Esophagus muscularis mucosa (tissue), 4 donors: ENCODE measurements at regions not wholly inside any gene's neighbourhood (a gene's known extent, or its start where the extent isn't known, plus 50 kb on each side); places are given as distances from the start of the nearest gene placed in this dataset.

Experiments used
- DNase-seq: peaks from one replicate; pipeline ENCODE4 v3.0.0-alpha.2; 2017; ENCODE audit errors: extremely low spot score
- H3K27ac ChIP-seq, 4 donors: fragments of 200-600 bp; sonication (generic); replicated peaks in 1 of 4; 1 replicate in 3 of 4; 2 replicates in 1 of 4; pipeline ENCODE4 v1.5.1; 2016 to 2019; ENCODE audit warnings: mild to moderate bottlenecking in 1 of 4
- H3K27me3 ChIP-seq, 4 donors: fragments of 200-600 bp; sonication (generic); one replicate each; pipeline versions ENCODE4 v1.5.1 to v1.6.0; 2016 to 2019
- H3K36me3 ChIP-seq, 4 donors: fragments of 200-600 bp; sonication (generic); one replicate each; pipeline ENCODE4 v1.5.1; 2016 to 2019
- H3K4me1 ChIP-seq, 4 donors: fragments of 200-600 bp; sonication (generic); one replicate each; pipeline ENCODE4 v1.5.1; 2016 to 2019
- H3K4me3 ChIP-seq, 4 donors: fragments of 200-600 bp; sonication (generic); 1 replicate in 2 of 4; 2 replicates in 2 of 4; pipeline ENCODE4 v1.5.1; 2016 to 2019; ENCODE audit warnings: mild to moderate bottlenecking in 4 of 4, moderate library complexity in 1 of 4
- H3K9me3 ChIP-seq, 4 donors: fragments of 200-600 bp; sonication (generic); 1 replicate in 3 of 4; 2 replicates in 1 of 4; pipeline ENCODE4 v1.5.1; 2016 to 2019
- EP300 ChIP-seq: sonication (generic); formaldehyde crosslinking; IDR thresholded peaks from one replicate; pipeline ENCODE4 v1.6.1; 2017; ENCODE audit warnings: antibody characterized with exemption
- POLR2A ChIP-seq: fragments of 450-650 bp; IDR thresholded peaks from one replicate; pipeline ENCODE4 v1.6.1; 2017; ENCODE audit warnings: antibody characterized with exemption, moderate library complexity, mild to moderate bottlenecking, low read depth
- POLR2AphosphoS5 ChIP-seq, 2 donors: sonication (generic); formaldehyde crosslinking; IDR thresholded peaks; one replicate each; pipeline ENCODE4 v1.6.1; 2017; ENCODE audit warnings: antibody characterized with exemption in 2 of 2
- WGBS: methylation state at CpG from one replicate; pipeline ENCODE4 v1.1.5; 2018; 5-methylcytosine and 5-hydroxymethylcytosine counted together
- intact Hi-C: fragments of 100-400 bp; cut with DNase I; formaldehyde crosslinking; loops from one replicate; pipeline ENCODE4 v1.15.1; 2023
- TF ChIP-seq, protein P1 (sequence below), 3 experiments: fragments of 200-600 bp in 2 of 3; fragments of 450-650 bp in 1 of 3; sonication (generic) in 2 of 3; IDR thresholded peaks; one replicate each; pipeline ENCODE4 v1.5.1; 2017 to 2019; ENCODE audit warnings: antibody characterized with exemption in 3 of 3, mild to moderate bottlenecking in 2 of 3, moderate library complexity in 1 of 3

DNA sequence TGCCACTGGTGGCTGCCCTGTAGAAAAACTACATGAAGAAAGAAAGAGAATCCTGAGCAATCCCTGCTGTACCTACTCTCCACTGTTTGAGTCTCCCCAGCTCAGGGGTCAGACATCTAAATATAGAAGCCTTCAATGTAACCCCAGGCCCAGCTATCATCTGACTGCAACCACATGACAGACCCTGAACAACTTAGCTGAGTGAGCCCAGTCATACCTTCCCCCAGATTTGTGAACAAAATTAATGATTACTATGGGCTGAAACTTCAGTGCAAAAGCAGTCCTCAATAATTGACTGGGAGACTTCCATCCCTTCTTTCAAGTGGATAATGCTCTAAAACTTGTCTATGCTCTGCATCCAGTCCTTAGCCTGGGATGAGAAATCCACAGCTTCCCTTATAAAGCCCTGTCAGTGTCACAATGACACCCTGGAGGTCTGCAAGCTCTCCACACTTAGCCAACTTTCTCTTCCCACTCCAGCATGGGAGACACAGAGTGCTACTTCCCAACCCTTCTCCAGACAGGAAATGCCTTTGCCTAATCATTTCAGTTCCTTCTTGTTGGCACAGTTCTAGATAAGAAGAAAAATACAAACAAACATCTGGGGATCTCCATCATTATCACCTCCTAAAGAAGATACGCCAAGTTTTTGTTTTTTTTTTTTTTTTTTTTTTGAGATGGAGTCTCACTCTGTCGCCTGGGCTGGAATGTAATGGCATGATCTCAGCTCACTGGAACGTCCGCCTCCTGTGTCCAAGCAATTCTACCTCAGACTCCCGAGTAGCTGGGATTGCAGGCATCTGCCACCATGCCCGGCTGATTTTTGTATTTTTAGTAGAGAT is 198.5 kb upstream of the GADL1 start:
- 86% methylated on average over 6 of the region's 6 CpGs for WGBS
- intact Hi-C loops = no loop called here
- TF ChIP-seq POLR2AphosphoS5 (IDR thresholded peaks at IDR 0.05) (no peak), EP300 (no peak), POLR2A (no peak)
- TF ChIP-seq, protein P1, sequence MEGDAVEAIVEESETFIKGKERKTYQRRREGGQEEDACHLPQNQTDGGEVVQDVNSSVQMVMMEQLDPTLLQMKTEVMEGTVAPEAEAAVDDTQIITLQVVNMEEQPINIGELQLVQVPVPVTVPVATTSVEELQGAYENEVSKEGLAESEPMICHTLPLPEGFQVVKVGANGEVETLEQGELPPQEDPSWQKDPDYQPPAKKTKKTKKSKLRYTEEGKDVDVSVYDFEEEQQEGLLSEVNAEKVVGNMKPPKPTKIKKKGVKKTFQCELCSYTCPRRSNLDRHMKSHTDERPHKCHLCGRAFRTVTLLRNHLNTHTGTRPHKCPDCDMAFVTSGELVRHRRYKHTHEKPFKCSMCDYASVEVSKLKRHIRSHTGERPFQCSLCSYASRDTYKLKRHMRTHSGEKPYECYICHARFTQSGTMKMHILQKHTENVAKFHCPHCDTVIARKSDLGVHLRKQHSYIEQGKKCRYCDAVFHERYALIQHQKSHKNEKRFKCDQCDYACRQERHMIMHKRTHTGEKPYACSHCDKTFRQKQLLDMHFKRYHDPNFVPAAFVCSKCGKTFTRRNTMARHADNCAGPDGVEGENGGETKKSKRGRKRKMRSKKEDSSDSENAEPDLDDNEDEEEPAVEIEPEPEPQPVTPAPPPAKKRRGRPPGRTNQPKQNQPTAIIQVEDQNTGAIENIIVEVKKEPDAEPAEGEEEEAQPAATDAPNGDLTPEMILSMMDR (IDR thresholded peaks at IDR 0.05) = no peak

GRCh38 chr3:31093606-31094005 is 199.1 kb upstream of the GADL1 start:
- TF ChIP-seq POLR2A = no peak

More for the DNA sequence above, 198.5 kb upstream of the GADL1 start:
- peak; percentile 74 for DNase-seq
- Histone ChIP-seq H3K36me3 (no peaks in the 10 kb centered on the region), H3K27me3 (no peaks in the 10 kb centered on the region), H3K27ac (no peak overlapping the region), H3K4me3 (no peak overlapping the region), H3K4me1 (peaks cover 0 to 4% (median 0%) of the 10 kb centered on the region in 4 donors), H3K9me3 (no peaks in the 10 kb centered on the region)

DNA sequence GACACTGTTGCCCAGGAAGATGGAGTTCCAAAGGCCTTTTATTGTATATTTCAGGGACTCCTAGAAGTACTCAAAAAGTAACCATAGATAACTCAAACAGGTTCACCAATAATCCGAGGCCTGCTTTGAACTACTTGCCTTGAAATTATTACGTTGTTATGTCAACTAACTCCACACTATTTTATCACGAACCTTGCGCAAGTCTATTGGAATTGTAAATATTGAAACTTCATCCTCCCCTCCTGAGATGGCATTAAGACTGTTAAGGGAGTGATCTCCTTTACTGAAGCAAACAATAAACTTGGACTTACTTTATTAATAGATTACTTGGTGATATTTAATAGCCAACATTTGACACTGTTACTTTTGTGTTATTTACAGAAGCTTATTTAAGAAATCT is 199.6 kb upstream of the GADL1 start:
- H3K4me1 ChIP-seq = peaks cover 0 to 4% (median 0%) of the 10 kb centered on the region in 4 donors
- TF ChIP-seq, protein P1 (IDR thresholded peaks at IDR 0.05) = no peak
- TF ChIP-seq POLR2AphosphoS5 (IDR thresholded peaks at IDR 0.05) (no peak), EP300 (no peak), POLR2A (no peak)
- WGBS = 95% methylated on average over 4 of the region's 4 CpGs

More at GRCh38 chr3:31093606-31094005, 199.1 kb upstream of the GADL1 start:
- DNase-seq = peak; percentile 14
- Histone ChIP-seq H3K9me3 (no peaks in the 10 kb centered on the region), H3K4me3 (no peak overlapping the region), H3K27ac (no peak overlapping the region), H3K4me1 (peaks cover 0 to 4% (median 0%) of the 10 kb centered on the region in 4 donors), H3K36me3 (no peaks in the 10 kb centered on the region), H3K27me3 (no peaks in the 10 kb centered on the region)
- WGBS = 85% methylated on average over 3 of the region's 3 CpGs
- intact Hi-C loops = no loop called here

DNA sequence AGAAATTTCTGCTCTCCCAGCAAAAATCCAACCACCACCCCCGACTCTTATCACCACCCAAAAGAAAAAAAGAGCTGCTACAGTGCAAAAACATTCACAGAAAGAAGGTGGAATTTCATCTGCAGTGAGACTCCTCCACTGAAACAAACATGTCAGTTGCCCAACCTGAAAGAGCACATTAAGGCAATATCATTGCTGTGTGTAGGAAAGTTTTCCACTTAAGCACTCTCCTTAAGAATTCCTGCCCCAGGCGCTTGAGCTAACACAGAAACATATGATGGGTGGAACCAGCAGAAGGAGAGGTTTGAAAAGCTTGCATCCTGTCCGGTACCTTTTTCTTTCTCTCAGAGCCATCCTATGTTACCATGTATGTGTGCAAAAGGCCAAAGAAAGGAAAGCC is 200.8 kb upstream of the GADL1 start:
- intact Hi-C loops = no loop called here
- Histone ChIP-seq H3K4me1 (no peaks in the 10 kb centered on the region), H3K36me3 (no peaks in the 10 kb centered on the region), H3K4me3 (no peak overlapping the region), H3K27ac (no peak overlapping the region), H3K9me3 (no peaks in the 10 kb centered on the region), H3K27me3 (no peaks in the 10 kb centered on the region)
- TF ChIP-seq, protein P1 (IDR thresholded peaks at IDR 0.05) = no peak
- TF ChIP-seq POLR2A (no peak), EP300 (no peak), POLR2AphosphoS5 (IDR thresholded peaks at IDR 0.05) (no peak)
- WGBS = 94% methylated on average over 3 of the region's 3 CpGs
- DNase-seq = no peak

More for the DNA sequence above, 199.6 kb upstream of the GADL1 start:
- Histone ChIP-seq H3K27me3 (no peaks in the 10 kb centered on the region), H3K4me3 (no peak overlapping the region), H3K27ac (no peak overlapping the region), H3K9me3 (no peaks in the 10 kb centered on the region), H3K36me3 (no peaks in the 10 kb centered on the region)
- DNase-seq = no peak
- intact Hi-C loops = no loop called here

DNA sequence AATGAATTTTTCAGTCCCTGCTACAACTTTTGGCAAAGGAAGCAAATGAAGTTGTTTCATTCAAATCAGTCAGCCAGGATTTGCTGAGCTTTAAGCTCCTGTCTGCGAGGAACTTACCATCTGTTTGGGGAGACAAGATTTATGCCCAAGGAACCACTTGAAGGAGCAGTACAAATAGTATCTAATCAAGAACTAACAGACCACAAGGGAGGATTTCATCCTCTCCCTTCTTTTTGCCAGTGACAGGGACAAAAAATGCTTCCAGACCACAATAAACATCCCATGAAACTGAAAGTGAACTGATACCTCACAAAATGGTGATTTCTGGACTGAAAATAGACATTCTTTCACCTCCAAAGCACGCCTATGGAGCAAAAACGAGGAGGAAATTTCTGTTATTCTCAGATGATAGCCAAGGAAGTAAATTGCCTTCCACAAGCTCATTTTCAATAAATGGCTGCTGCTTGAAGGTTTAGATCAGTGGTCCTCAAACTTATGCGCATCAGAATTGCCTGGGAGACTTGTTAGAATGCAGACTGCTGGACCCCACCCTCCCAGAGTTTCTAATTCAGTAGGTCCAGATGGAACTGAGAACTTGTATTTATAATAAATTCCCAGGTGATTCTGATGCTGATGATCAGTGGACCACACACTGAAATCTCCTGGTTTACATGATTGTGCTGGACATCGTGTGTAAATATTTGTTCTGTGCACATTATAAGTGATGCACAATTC is 202.4 kb upstream of the GADL1 start:
- Histone ChIP-seq H3K27me3 (no peaks in the 10 kb centered on the region), H3K36me3 (no peaks in the 10 kb centered on the region), H3K4me1 (no peaks in the 10 kb centered on the region), H3K27ac (no peak overlapping the region), H3K4me3 (no peak overlapping the region), H3K9me3 (no peaks in the 10 kb centered on the region)
- WGBS = 85% methylated on average over 5 of the region's 5 CpGs
- DNase-seq = no peak
- TF ChIP-seq, protein P1 (IDR thresholded peaks at IDR 0.05) = no peak
- TF ChIP-seq EP300 = no peak
- no peak for TF ChIP-seq POLR2A
- no peak for TF ChIP-seq POLR2AphosphoS5 (IDR thresholded peaks at IDR 0.05)
- intact Hi-C loops = no loop called here
